Esophagus (tissue), 2 donors: ENCODE measurements at regions not wholly inside any gene's neighbourhood (a gene's known extent, or its start where the extent isn't known, plus 50 kb on each side); places are given as distances from the start of the nearest gene placed in this dataset.

ENCODE experiments used
- H3K27ac ChIP-seq, 2 donors: one replicate each; pipeline ENCODE4 v1.5.1; 2013; ENCODE audit warnings: low read depth in 2 of 2, mild to moderate bottlenecking in 2 of 2, inconsistent platforms in 1 of 2, low read length in 1 of 2, moderate library complexity in 1 of 2
- H3K27me3 ChIP-seq, 2 donors: one replicate each; pipeline ENCODE4 v1.6.1; 2013; ENCODE audit warnings: low read length in 2 of 2, control low read depth in 1 of 2, mild to moderate bottlenecking in 1 of 2; ENCODE audit not compliant: insufficient read depth in 2 of 2, control insufficient read depth in 1 of 2
- H3K36me3 ChIP-seq, 2 donors: one replicate each; pipeline ENCODE4 v1.6.1; 2013; ENCODE audit warnings: low read length in 1 of 2; ENCODE audit not compliant: control insufficient read depth in 2 of 2, insufficient read depth in 2 of 2
- H3K4me1 ChIP-seq, 2 donors: one replicate each; pipeline ENCODE4 v1.6.1; 2013; ENCODE audit warnings: low read length in 1 of 2; ENCODE audit not compliant: control insufficient read depth in 2 of 2, insufficient read depth in 2 of 2
- H3K4me3 ChIP-seq, 2 donors: one replicate each; pipeline ENCODE4 v1.5.1; 2013; ENCODE audit warnings: low read length in 2 of 2, mild to moderate bottlenecking in 2 of 2, low read depth in 1 of 2, moderate library complexity in 1 of 2
- H3K9me3 ChIP-seq, 2 donors: one replicate each; pipeline ENCODE4 v1.6.1; 2013; ENCODE audit warnings: mild to moderate bottlenecking in 2 of 2, low read depth in 1 of 2, low read length in 1 of 2, moderate library complexity in 1 of 2; ENCODE audit not compliant: control insufficient read depth in 2 of 2, insufficient read depth in 1 of 2
- WGBS, 2 donors: extraction: QIAGEN DNeasy Blood & Tissue Kit; methylation state at CpG; one replicate each; pipeline ENCODE4 v1.1.7; 2013; 5-methylcytosine and 5-hydroxymethylcytosine counted together
- donor health status: healthy with polysubstance abuse.
- donor health status: Bipolar disorder and iron deficiency.

DNA sequence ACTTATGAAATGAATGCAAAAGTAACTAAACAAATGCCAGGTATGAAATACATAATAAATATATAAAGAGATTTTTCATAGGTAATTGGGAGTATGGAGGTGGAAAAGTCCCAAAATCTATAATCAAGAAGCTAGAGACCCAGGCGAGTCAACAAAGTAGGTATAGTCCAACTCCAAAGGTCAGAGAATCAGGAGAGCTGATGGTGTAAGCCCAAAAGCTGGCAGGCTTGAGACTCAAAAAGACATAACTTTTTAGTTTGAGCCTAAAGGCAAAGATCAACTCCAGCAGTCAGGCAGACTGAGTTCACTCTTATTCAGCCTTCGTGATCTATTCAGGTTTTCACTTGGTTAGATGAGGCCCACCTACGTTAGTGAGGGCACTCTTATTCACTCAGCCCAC is 157.4 kb upstream of the TMCO5A start:
- Histone ChIP-seq H3K27ac (no peak overlapping the region), H3K4me3 (no peak overlapping the region), H3K4me1 (no peaks in the 10 kb centered on the region), H3K27me3 (no peaks in the 10 kb centered on the region), H3K9me3 (no peaks in the 10 kb centered on the region), H3K36me3 (no peaks in the 10 kb centered on the region)
- WGBS, 2 donors, result 81 to 93% methylated on average over 3 of the region's 3 CpGs

DNA sequence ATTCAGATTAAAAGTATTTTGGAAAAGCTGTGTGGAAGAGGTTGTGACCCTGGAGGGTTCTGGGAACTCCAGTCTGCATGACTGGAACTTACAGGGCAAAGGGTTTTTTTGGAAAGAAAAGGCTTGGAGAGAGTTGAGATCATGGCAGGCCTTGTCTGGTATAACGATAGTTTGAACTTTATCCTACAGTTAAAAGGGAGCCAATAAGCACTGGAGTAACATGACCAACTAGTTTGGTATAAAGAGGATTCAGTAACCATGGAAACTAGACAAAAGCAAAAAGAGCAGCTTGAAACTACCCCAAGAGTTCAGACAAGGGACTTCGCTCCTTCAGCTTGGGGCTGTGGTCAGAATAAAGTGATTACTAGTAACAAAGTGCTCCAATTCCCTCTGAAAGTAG is 151.2 kb upstream of the TMCO5A start:
- Histone ChIP-seq H3K27ac (no peak overlapping the region), H3K4me1 (no peaks in the 10 kb centered on the region), H3K36me3 (no peaks in the 10 kb centered on the region), H3K4me3 (no peak overlapping the region), H3K27me3 (no peaks in the 10 kb centered on the region), H3K9me3 (no peaks in the 10 kb centered on the region)
- WGBS, 2 donors, result 68% methylated on average over 2 of the region's 2 CpGs

- H3K9me3 ChIP-seq, result no peaks in the 10 kb centered on the region
- H3K4me3 ChIP-seq, result no peak overlapping the region
- no peaks in the 10 kb centered on the region for H3K27me3 ChIP-seq
- H3K27ac ChIP-seq, result no peak overlapping the region
- no peaks in the 10 kb centered on the region for H3K4me1 ChIP-seq
- 53 to 67% methylated on average over 2 of the region's 2 CpGs for WGBS, 2 donors
- H3K36me3 ChIP-seq, result no peaks in the 10 kb centered on the region
Measured at GRCh38 chr15:37788330-37788729, 146.1 kb upstream of the TMCO5A start.

- 79 to 81% methylated on average over 7 of the region's 7 CpGs for WGBS, 2 donors
- Histone ChIP-seq H3K27ac (no peak overlapping the region), H3K27me3 (no peaks in the 10 kb centered on the region), H3K4me1 (no peaks in the 10 kb centered on the region), H3K4me3 (no peak overlapping the region), H3K9me3 (no peaks in the 10 kb centered on the region), H3K36me3 (no peaks in the 10 kb centered on the region)
Measured at GRCh38 chr15:37788767-37789396, 145.6 kb upstream of the TMCO5A start.

DNA sequence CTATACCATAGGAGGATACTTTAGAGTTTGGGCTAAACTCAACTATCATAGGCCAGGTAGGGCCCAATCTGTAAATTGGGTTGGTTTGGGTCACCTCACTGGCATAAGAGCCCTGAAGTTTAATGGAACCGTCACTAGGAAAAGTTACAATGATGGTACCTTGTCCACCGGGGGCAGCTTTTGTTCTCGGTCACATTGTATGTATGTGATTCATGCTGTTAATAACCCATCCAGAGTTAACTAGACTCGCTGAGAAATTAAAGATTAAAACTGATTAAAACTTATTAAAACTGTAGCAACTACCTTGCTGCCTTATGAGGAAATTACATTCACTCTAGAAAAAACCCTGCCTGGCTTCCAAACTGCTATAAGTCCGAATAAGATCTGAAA is 145.0 kb upstream of the TMCO5A start:
- whole genome bisulfite sequencing, 2 donors, result 76 to 81% methylated on average over 5 of the region's 5 CpGs
- no peaks in the 10 kb centered on the region for H3K9me3 ChIP-seq
- H3K27ac ChIP-seq, result no peak overlapping the region
- H3K4me3 ChIP-seq, result no peak overlapping the region
- H3K27me3 ChIP-seq, result no peaks in the 10 kb centered on the region
- no peaks in the 10 kb centered on the region for H3K4me1 ChIP-seq
- no peaks in the 10 kb centered on the region for H3K36me3 ChIP-seq

DNA sequence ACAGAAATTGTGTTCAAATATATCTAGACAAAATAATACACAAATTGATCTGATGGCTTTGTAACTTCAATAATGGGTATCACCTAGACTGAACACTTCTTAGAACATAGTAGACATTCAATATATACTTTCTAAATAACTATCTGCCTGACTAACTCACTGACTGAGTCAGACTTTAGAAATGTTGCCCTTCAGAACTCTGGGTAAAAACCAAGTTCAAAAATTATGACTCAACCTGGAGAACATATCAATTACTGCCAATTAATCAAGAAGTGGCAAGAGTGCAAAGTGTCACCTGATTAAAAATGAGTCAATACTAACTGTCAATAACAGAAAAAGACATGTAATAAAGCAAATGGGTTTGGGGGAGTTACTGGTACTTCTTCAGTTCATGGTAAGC is 144.6 kb upstream of the TMCO5A start:
- Histone ChIP-seq H3K36me3 (no peaks in the 10 kb centered on the region), H3K27ac (no peak overlapping the region), H3K4me3 (no peak overlapping the region), H3K4me1 (no peaks in the 10 kb centered on the region), H3K9me3 (no peaks in the 10 kb centered on the region), H3K27me3 (no peaks in the 10 kb centered on the region)

DNA sequence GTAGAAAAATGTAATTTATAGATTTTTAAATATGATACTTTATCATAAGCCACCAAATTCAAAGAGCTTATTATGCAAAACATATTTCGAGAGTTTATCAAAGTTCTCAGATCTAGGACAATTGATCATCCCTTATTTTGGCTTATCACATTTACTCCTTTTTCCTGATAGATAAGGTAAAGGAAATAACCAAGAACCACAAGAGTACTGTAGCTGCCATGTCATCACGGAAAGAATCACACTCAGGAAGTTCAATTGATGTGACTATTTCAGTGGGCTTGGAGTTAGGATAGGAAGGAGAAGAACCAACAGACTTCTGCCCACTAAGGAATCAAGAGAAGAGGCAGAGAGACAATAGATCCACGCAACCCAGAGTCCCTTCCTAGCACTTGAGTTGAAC is 142.7 kb upstream of the TMCO5A start:
- H3K27ac ChIP-seq, result no peak overlapping the region
- no peaks in the 10 kb centered on the region for H3K36me3 ChIP-seq
- no peaks in the 10 kb centered on the region for H3K27me3 ChIP-seq
- H3K9me3 ChIP-seq, result no peaks in the 10 kb centered on the region
- H3K4me1 ChIP-seq, result no peaks in the 10 kb centered on the region
- no peak overlapping the region for H3K4me3 ChIP-seq
- 79 to 86% methylated on average over 3 of the region's 3 CpGs for WGBS, 2 donors

DNA sequence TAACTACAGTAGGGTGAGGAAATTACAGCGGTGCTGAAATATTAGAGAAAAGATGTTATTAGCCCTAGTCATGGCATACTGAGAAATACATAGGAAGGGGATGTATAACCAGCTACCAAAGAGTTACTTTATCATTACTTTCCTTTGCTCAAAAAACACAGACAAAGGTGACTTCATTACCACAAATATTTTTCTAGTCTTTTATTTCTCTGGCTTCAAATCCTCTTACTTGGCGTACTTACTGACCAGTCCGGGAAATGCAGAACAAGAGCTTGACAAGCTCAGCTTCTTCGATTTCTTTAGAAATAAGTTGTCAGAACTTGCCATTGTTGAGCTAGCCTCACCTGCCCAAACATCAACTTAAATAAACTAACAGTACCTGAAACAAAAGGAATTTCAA is 142.1 kb upstream of the TMCO5A start:
- no peaks in the 10 kb centered on the region for H3K36me3 ChIP-seq
- H3K27ac ChIP-seq, result no peak overlapping the region
- H3K4me3 ChIP-seq, result no peak overlapping the region
- H3K4me1 ChIP-seq, result no peaks in the 10 kb centered on the region
- 53 to 67% methylated on average over 4 of the region's 4 CpGs for WGBS, 2 donors
- H3K27me3 ChIP-seq, result no peaks in the 10 kb centered on the region
- no peaks in the 10 kb centered on the region for H3K9me3 ChIP-seq

DNA sequence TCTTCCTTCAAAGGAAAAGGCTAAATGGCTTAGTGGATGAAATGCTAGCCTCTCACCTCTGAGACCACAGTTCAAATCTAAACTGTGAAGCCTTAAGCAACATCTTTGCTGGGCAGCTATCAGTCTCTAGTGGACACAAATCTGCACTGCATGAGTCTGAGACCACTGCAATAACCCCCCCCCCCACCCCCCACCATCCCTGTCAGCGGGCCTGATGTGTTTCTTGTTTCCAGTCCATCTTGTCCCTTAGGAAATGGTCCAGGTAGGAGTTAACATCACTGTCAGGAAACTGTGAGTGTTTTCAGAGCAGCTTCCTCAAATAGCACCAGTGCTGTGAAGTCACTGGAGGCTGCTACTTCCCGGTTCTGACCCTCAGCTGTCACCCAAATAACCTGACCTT is 140.6 kb upstream of the TMCO5A start:
- H3K9me3 ChIP-seq, result no peaks in the 10 kb centered on the region
- H3K27ac ChIP-seq, result no peak overlapping the region
- H3K4me3 ChIP-seq, result no peak overlapping the region
- WGBS, 2 donors, result 34 to 37% methylated on average over 2 of the region's 2 CpGs
- no peaks in the 10 kb centered on the region for H3K27me3 ChIP-seq
- no peaks in the 10 kb centered on the region for H3K36me3 ChIP-seq
- no peaks in the 10 kb centered on the region for H3K4me1 ChIP-seq

GRCh38 chr15:37794947-37795346 is 139.5 kb upstream of the TMCO5A start:
- no peaks in the 10 kb centered on the region for H3K9me3 ChIP-seq
- 26 to 45% methylated on average over 1 of the region's 1 CpG for WGBS, 2 donors

More at GRCh38 chr15:37794947-37795346, 139.5 kb upstream of the TMCO5A start:
- H3K27me3 ChIP-seq, result no peaks in the 10 kb centered on the region
- no peaks in the 10 kb centered on the region for H3K36me3 ChIP-seq
- no peak overlapping the region for H3K4me3 ChIP-seq
- H3K27ac ChIP-seq, result no peak overlapping the region
- no peaks in the 10 kb centered on the region for H3K4me1 ChIP-seq
